ENCODE measurements at regions not wholly inside any gene's neighbourhood (a gene's known extent, or its start where the extent isn't known, plus 50 kb on each side); places are given as distances from the start of the nearest gene placed in this dataset.
"Not testable (repeated sequence)": the region's sequence is repeated elsewhere in the genome, so short reads cannot be mapped to it uniquely, and the experiment has no call there.

DNA sequence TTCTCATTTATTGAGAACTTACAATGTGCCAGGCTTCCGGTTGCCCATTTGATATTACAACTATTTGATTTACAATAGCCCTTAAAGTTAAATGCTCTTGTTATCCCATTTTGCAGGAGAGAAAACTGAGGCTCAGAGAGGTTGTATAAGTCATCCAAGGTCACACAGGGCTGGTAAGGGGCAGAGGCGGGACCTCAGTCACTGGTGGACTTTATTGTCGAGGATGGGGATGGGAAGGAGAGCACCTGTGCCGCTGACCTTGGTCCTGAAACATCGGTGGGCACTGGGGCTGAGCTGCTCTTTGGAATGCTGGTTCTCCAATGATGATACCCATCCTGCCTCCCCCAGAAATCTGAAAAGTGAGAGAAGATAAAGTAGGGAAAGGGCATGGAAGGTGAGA, 265.4 kb downstream of the MIAT start:
- no peak for DNase-seq (ENCODE audit: low spot score)

DNA sequence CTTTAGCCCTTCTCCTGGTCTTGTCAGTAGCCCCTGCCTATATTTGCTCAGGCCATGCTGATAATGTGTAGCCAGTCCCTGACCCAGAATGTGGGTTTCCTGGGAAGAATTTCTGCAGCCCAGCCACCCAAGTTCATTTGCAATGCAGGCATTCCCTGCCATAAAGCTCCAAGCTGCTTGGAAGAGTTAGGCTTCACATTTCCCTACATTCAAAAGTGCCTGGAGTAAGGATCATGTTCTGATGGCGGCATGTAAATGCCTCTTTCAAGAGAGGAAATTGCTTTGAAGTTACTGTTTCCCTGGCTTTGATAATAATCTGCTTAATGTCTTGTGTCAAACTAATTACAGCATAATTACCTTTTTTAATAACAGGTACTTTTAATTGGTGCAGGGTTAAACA, 266.1 kb downstream of the MIAT start:
- DNase-seq (ENCODE audit: low spot score) = no peak

DNA sequence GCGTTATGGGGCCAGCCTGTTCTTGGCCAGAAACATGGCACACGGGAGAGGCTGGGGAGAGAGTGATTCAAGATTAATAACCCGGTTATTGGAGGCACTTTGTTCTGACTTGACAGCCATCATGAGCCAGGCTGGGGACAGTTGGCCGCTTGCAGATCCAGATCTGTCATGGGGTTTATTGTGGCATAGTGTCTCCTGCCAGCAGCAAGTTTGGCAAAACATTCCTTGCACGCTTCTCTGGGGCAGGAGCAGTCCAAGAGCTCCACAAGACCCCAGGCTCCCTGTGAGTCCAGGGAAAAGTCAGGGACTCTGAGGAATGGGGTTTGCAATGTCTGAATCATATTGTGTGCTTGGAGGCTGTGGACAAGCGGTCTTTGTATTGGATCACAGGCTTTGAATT, 270.4 kb downstream of the MIAT start:
- DNase-seq (ENCODE audit: low spot score) = no peak

DNA sequence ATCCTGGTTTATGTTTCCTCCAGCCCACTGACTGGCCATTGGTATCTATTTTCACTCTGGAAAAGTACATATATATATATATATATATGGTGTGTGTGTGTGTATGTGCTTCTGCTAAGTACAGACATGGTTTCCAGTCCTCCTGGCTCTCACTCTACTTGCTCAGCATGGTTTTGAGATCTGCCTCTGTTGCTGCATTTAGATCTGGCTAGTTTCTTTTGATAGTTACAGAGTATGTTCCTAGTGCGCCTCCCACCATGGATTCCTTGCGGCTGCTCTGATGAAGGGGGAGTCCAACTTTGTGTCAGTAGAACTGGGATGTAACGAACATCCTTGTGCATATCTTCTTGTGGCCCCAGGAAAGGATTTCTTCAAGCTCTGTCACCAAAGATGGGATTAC, 274.1 kb downstream of the MIAT start:
- no peak for DNase-seq (ENCODE audit: low spot score)

DNA sequence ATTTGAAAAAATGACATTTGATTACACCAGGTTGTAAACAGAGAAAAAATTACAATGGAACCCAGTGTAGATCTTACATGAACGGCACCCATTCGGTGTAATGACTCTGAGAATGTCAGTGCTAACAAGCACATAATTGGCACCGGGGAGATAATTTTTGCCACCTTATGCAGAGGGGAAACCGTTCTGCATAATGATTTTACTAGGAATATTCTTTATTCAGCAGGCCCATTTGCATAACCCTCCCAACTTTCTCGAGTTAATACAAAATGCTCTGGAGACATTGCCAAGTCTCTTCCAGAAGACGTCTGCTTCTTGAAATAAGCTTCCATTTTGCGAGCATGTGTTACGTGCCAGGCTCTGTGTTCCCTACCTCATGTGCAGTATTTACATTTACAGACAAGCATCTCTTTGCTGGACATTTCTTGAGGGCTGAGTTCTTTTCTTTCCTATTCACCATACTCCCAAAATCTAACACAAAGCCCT, 275.8 kb downstream of the MIAT start:
- no peak for DNase-seq (ENCODE audit: low spot score)

DNA sequence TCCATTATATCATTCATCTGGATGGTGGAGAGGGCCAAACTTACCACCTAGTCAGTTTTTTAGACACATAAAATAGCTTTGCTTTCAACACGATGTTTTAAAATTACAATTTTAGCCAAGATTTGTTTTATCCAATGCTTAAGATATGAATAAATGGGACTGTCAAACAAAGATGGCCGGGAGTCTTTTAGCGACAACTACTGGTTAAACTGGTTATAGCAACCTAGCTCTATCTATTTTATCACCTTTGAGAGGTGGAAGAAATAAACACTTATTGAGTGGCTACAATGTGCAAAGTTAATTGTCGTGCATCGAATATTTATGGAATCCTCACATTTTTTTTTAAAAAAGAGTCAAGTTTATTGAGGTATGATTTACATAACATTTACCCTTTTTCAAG, 279.8 kb downstream of the MIAT start:
- no peak for DNase-seq (ENCODE audit: low spot score)

DNA sequence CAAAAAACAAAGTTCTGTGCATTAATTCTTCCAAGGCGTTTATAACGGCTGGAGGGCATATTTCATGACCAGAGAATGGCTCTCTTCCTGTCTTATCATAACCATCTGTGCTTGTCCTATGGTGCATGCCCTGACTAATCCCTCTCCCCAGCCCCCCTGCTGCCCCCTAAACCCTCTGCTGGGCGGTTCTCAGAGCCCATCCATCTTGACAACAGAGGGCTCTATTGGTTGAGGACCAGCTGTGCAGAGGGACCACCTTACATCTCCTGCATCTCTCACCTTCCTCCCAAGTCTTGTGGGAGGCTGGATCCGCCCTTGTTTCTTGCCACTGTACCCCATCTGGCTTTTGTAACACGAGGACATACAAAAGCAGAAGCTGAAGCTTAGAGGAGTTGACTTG, 282.1 kb downstream of the MIAT start:
- no peak for DNase-seq (ENCODE audit: low spot score)

DNA sequence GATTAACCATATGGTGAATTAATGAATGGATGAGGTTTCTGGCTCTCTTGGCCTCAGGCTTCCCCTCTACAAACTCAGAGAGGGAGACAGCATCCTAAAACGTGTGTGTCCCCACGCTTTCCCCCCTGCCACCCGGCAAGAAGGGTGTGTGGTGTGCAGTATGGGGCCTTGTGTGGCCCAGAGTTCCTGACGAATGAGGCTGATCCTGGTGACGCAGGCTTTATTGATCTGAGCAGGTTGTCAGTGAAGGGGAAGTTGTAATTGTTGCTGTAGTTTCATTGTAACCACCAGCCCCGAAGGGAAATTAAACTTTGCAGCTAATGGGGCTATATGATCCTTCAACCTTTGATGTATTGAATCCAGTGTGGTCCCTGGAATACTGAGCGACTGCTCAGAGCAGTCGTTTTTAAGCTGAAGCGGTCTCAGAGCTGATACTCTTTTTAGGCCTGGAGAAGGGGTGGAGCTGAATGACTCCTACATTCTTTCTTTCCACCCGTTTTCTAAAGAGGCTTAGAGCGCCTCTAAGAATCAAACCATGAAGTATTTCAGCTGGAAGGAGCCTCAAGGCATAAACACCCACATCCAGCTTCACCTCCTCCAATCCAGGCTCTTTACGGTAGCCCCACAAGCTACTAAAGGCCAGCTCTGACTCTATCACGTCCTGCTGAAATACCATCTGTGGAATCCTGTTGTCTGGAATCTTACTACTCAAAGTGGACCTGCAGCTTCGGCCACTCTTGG, 284.7 kb downstream of the MIAT start:
- DNase-seq (ENCODE audit: low spot score) = no peak

DNA sequence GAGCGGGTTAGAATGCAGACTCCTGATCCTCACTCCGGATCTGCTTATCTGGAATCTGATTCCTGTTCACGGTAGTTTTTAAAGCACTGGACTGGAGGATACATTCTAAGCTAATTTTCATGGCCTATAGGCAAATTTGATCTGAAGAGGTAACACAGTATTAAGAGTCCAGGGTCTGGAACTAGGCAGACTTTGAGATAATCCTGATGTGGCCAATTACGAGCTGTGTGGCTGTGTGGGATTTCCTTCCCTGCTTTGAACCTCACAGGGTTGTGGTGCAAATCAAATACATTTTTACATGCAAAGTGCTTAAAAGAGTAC, 285.2 kb downstream of the MIAT start:
- DNase-seq (ENCODE audit: low spot score) = no peak

DNA sequence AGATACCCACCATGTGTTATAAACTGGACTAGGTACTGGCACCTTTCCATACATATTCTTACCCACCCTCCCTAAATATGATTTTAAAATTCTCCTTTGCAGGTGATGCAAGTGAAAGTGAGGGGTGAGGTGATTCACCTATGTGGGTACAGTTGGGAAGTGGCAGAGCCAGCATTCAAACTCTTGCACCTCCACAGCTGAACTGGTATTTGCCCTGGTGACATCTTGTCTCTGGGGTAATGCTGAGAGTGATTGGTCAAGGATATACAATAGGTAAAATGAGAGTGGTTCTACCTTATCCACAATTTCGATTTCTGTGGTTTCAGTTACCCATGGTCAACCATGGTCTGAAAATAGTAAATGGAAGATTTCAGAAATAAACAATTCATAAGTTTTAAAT, 288.2 kb downstream of the MIAT start:
- DNase-seq (ENCODE audit: low spot score) = no peak

DNA sequence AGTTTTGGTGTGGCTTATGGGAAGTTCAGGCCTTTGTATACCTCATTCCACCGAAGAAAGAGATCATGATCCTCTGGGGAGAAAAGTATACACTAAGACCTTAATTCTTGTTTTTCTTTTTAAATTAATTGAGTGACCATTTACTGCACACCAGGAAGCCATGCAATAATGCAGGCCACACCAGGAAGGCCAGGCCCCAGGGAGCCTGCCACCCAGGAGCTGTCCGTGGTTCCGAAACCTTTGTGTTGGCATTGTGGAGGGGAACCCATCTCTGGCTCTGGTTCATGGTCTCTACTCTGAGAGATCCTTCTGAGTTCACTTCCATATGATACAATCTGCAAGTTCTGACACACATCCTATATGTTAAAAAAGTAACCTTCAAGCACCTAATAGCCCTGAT, 291.8 kb downstream of the MIAT start:
- DNase-seq (ENCODE audit: low spot score) = no peak

DNA sequence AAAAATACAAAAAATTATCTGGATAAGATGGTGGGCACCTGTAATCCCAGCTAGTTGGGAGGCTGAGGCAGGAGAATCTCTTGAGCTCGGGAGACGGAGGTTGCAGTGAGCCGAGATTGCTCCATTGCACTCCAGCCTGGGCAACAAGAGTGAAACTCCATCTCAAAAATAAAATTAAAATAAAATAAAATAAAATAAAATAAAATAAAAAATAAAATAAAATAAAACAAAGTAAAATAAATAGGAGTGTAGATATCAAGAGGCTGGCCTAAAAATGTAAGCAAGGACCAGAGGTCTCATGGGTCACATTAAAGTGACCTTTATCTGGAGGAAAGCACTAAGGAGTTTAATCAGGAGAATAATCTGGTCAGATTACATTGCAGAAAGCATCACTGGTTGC, 293.8 kb downstream of the MIAT start:
- DNase-seq (ENCODE audit: low spot score) = not testable (repeated sequence)

DNA sequence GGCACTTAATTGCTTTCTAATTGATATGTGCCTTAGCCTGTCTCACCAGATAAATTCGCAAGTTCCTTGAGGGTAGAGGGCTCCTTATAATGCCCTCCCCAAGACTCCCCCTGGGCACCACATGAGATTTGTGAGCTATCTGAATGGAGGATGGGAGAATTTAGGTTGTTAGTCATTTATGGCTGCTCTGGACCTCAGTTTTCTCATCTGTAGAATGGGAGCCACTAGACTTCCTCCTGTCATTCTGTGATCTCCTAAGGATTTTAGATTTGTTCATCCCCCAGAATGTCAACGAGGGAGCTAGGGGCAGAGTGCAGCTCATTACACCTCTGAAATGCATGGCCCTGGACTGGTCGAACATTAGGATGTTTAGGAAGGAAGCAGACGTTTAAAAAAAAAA, 294.6 kb downstream of the MIAT start:
- DNase-seq (ENCODE audit: low spot score) = no peak

DNA sequence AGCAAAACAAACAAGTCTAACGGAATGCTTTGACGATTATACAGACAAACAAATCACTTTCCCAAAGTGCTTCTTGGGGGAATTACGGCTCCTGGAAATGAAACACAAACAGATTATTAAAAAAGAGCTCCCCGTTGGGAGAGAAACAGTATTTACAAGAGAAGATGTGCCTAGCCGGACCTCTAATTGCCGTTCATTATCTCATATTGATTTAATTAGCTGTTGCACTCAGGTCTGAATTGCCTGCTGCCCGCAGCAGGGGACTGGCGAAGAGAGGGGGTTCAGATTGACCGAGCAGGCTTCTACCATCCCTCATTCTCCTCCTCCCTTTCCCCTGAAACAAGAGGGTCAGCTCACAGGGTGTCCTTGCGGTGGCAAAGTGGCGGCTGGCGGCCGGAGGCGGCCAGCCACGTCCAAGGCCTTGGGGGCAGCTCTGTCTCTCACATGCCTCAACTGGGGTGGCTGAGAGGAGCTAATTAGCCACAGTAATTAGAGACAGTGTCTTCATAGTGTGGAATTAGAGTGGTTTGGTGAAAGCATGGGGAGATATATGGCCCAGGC, 295.1 kb downstream of the MIAT start:
- DNase-seq (ENCODE audit: low spot score) = no peak

DNA sequence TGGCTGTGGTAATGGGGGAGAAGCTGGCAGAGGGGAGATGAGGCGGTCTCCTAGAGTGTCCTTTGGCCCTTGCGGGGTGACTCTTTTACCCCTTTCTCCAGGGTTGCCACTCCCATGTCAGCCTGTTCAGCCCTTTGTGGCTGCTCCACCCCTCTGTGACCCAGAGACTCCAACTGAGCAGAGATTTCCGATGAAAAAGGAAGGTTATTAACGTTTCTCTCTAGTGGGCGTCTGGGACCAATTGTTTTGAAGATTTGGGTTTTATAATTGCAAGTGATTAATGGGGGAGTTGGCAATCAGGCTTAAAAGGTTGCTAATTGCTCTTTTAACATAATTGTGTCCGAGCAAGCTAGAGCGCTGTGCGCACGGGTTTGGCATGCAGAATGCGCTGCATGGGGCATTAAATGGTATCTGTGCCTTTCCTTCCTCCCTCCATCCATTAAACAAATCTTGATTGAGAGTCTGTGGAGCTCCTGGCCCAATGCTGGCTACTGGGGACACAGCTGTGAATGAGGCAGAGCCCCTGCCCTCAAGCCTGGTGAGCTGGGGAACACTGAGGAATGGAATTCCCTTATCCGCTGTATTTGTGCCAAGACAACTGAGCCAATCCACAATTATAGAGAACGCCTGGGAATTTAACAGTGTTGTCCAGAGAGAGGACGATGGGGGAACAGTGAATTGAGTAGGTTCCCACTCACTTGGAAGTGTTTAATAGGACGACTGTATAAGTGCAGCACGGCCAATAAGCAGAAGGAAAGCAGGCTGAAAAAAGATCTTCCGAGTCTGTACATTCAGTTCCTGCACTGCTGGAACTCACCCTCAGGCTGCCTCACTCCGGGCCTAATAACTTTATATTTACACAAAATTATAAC, 295.9 kb downstream of the MIAT start:
- DNase-seq (ENCODE audit: low spot score) = no peak

DNA sequence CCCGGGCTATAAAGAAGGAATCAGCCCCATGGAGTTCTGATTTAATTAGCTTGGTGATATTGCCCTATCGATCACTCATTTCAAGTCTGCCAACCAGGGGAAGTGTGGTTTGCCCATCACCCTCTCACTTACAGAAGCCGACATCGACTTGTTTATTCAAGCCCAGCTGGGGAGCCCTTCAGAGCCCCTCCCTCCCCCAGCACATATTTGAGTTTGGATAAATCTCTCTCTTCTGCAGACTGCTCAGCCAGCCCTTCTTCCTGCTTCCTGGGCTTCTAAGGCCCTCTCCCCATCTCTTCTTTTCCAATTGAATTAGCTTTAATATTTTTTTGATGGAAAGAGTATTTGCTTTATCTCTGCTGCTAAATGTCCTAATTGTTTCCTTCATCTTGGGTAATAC, 299.0 kb downstream of the MIAT start:
- no peak for DNase-seq (ENCODE audit: low spot score)

DNA sequence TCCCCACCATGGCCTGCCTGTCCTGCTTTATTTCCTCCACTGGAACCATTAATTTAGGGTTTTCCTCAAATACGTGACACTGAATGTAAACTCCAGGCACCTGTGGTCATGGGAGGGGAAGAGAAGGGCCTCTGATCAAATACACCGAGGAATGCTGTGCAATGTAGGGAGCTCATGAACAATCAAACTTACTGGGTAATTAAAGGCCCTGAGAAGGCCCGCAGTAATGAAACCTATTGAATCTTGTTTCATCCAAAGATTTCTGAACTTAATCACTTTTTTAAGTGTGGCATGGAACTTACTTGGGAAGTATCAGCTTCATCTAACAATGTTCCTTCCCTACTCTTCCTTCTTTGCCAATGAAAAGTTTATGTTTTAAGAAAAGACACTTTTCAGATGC, 299.8 kb downstream of the MIAT start:
- DNase-seq (ENCODE audit: low spot score) = no peak

DNA sequence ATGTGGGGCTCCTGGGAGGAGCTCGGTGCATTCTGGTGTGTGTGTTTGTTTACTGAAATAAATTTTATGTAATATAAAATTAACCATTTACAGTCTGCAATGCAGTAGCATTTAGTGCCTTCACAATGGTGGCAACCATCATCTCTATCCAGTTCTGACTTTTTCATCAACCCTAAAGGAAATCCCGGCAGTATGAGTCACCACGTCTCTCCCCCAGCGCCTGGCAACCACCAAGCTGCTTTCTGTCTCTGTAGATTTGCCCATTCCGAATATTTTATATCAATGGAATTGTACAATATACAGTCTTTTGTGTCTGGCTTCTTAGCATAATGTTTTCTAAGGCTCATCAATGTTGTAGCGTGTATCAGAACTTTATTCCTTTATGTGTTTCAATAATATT, 300.5 kb downstream of the MIAT start:
- DNase-seq (ENCODE audit: low spot score) = no peak

DNA sequence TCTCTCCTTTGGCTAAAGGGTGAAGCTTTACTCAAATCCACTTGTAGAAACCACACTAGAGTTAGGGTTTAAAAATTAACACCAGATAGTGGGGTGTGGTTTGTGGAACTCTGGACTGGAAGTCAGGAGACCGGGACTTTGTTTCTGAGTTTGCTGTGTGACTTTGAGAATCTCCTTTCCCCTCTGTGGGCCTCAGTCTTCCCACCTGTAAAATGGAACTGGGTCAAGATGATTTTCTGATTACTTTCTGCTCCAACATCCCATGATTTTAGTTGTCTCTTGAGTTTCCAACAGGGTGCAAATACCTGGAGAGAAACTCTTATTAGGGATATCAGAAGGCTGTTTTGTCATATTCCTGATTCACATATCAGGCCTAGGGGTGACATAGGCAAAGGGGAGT, 301.0 kb downstream of the MIAT start:
- DNase-seq (ENCODE audit: low spot score) = no peak

DNA sequence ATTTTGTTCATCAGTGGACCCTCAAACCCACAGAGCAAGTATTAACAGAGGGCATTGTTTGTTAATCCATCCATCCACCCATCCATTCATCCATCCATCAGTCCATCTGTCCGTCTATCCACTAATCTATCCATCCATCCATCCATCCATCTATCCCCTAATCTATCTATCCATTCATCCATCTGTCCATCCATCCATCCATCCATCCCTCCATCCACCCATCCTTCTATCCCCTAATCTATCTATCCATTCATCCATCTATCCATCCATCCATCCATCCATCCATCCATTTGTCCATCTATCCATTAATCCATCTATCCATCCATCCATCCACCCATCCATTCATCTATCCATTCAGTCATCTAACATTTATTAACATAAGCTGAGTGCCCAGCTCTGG, 307.3 kb downstream of the MIAT start:
- no peak for DNase-seq (ENCODE audit: low spot score)

DNA sequence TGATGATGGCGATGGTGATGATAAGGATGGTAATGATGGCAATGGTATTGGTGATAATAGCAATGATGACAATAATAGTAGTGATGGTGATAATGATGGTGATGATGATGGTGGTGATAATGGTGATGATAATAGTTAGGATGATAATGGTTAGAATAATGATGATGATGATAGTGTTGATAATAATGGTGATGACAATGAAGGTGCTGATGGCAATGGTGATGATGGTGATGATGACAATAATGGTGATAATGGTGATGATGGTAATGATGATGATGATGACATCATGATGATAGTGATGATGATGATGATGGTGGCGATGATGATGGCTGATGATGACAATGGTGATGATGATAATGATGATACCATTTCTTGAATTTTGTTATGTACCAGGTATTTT, 309.9 kb downstream of the MIAT start:
- DNase-seq (ENCODE audit: low spot score) = no peak

DNA sequence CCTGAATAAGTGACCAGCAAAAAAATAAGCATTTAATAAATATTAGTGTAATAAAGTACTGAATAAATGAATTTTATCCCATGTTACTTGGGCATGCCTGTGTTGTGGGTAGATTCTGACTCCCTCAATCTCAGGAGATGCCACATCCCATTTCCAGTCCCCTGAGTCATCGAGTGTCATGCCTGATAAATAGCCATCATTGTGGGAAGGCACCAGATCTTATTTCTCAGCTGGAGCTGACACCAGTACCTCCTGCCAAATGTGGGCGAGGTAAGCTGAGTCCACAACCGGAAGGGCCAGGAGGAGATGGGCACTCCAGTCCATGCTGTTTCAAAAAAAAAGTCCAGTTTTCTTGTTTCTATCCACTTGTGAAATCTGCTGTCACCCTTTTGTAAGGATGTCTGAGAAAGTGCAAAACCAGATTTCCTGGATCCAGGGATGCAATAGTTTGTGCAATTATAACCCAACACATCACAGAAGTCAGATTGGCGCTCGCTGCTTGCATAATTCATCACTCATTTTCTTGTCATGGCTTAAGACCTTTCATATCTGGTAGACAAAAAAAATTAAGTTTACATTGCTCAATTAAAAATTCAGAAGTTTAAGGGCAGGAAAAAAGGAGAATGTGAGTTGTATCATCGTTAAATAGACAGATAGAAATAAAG, 311.6 kb downstream of the MIAT start:
- no peak for DNase-seq (ENCODE audit: low spot score)

Data from germinal center (tissue), 1 donor.